MM.1S (cell line): ENCODE measurements at regions not wholly inside any gene's neighbourhood (a gene's known extent, or its start where the extent isn't known, plus 50 kb on each side); places are given as distances from the start of the nearest gene placed in this dataset.

Experiments used
- DNase-seq: peaks from one replicate; pipeline ENCODE4 v3.0.0-alpha.2; 2015
- H2AFZ ChIP-seq: fragments of 300-600 bp; sonication (generic); 2 replicates; pipeline ENCODE4 v1.6.0; 2016; ENCODE audit warnings: antibody characterized with exemption, low read length
- H3F3A ChIP-seq: fragments of 300-600 bp; sonication (generic); 2 replicates; pipeline ENCODE4 v1.6.1; 2016; ENCODE audit warnings: mild to moderate bottlenecking, antibody characterized with exemption, low read length, moderate library complexity, mixed read lengths; ENCODE audit not compliant: insufficient read depth
- H3K27ac ChIP-seq: fragments of 300-600 bp; sonication (generic); 2 replicates; pipeline ENCODE4 v1.5.1; 2016; ENCODE audit warnings: mild to moderate bottlenecking, low read length
- H3K27me3 ChIP-seq: fragments of 300-600 bp; sonication (generic); replicated peaks from 2 replicates; pipeline ENCODE4 v1.6.0; 2016; ENCODE audit warnings: low read length; ENCODE audit not compliant: insufficient read depth
- H3K36me3 ChIP-seq: fragments of 300-600 bp; sonication (generic); replicated peaks from 2 replicates; pipeline ENCODE4 v1.6.1; 2016; ENCODE audit warnings: mild to moderate bottlenecking, low read length, mixed read lengths; ENCODE audit not compliant: insufficient read depth
- H3K4me1 ChIP-seq: fragments of 300-600 bp; sonication (generic); 2 replicates; pipeline ENCODE4 v1.6.1; 2016; ENCODE audit warnings: low read length, mixed read lengths
- H3K4me2 ChIP-seq: fragments of 300-600 bp; sonication (generic); 2 replicates; pipeline ENCODE4 v1.6.0; 2016; ENCODE audit warnings: low read depth, low read length
- H3K4me3 ChIP-seq: fragments of 300-600 bp; sonication (generic); 2 replicates; pipeline ENCODE4 v1.5.1; 2016; ENCODE audit warnings: low read length, mixed read lengths
- H3K79me2 ChIP-seq: fragments of 300-600 bp; sonication (generic); 2 replicates; pipeline ENCODE4 v1.6.1; 2016; ENCODE audit warnings: mixed run types, low read length, mixed read lengths
- H3K9ac ChIP-seq: fragments of 300-600 bp; sonication (generic); 2 replicates; pipeline ENCODE4 v1.6.1; 2016; ENCODE audit warnings: low read length, mixed read lengths
- H3K9me2 ChIP-seq: fragments of 300-600 bp; sonication (generic); replicated peaks from 2 replicates; pipeline ENCODE4 v1.6.1; 2016; ENCODE audit warnings: mild to moderate bottlenecking, low read length, mixed read lengths; ENCODE audit not compliant: insufficient read depth
- H3K9me3 ChIP-seq: fragments of 300-600 bp; sonication (generic); replicated peaks from 2 replicates; pipeline ENCODE4 v1.6.1; 2016; ENCODE audit warnings: mild to moderate bottlenecking, low read length, mixed read lengths; ENCODE audit not compliant: insufficient read depth
- H4K20me1 ChIP-seq: fragments of 300-600 bp; sonication (generic); 2 replicates; pipeline ENCODE4 v1.6.1; 2016; ENCODE audit warnings: mild to moderate bottlenecking, low read length, moderate library complexity, mixed read lengths; ENCODE audit not compliant: insufficient read depth
- EZH2 ChIP-seq: fragments of 300-600 bp; sonication (generic); optimal IDR thresholded peaks from 2 replicates; pipeline ENCODE3; 2017; ENCODE audit warnings: low read depth, mild to moderate bottlenecking, antibody characterized with exemption, low read length, mixed read lengths
- EZH2phosphoT487 ChIP-seq: fragments of 300-600 bp; sonication (generic); IDR thresholded peaks from 2 replicates; pipeline ENCODE4 v1.6.1; 2018; ENCODE audit warnings: antibody characterized with exemption, low read length
- TF ChIP-seq, protein P1 (sequence below): fragments of 300-600 bp; sonication (generic); IDR thresholded peaks from 2 replicates; pipeline ENCODE4 v1.5.1; 2016; ENCODE audit warnings: antibody characterized with exemption, low read length, mixed read lengths

DNA sequence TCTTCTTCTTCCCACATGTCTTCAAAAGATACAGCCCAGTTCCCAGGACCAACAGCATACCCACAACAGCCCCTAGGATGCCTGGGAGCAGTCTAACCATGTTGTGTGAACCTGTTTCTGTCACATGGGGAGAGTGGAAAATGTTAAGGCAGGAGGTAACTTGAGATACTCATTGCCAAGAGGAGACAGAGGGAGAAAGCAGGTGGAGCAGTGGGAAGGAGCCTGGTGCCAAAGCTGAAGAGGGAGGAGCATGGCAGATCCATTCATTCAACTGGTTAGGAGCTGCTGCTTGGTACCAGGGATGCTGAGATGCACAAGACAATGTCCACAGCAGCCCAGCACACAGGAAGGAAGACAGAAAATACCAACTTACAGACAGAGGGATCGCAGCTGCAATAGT lies 149.8 kb upstream of the ETV3 start:
- Histone ChIP-seq H3K9me2 (no peaks in the 10 kb centered on the region), H3K4me2 (no peak overlapping the region), H3K27me3 (no peaks in the 10 kb centered on the region), H3K4me1 (no peaks in the 10 kb centered on the region), H3K9me3 (no peaks in the 10 kb centered on the region), H3K27ac (no peak overlapping the region), H3K9ac (no peak overlapping the region), H3K79me2 (no peaks in the 10 kb centered on the region), H3F3A (no peaks in the 10 kb centered on the region), H3K36me3 (no peaks in the 10 kb centered on the region), H3K4me3 (no peak overlapping the region), H4K20me1 (no peaks in the 10 kb centered on the region), H2AFZ (no peak overlapping the region)
- no peak for TF ChIP-seq EZH2
- TF ChIP-seq, protein P1, sequence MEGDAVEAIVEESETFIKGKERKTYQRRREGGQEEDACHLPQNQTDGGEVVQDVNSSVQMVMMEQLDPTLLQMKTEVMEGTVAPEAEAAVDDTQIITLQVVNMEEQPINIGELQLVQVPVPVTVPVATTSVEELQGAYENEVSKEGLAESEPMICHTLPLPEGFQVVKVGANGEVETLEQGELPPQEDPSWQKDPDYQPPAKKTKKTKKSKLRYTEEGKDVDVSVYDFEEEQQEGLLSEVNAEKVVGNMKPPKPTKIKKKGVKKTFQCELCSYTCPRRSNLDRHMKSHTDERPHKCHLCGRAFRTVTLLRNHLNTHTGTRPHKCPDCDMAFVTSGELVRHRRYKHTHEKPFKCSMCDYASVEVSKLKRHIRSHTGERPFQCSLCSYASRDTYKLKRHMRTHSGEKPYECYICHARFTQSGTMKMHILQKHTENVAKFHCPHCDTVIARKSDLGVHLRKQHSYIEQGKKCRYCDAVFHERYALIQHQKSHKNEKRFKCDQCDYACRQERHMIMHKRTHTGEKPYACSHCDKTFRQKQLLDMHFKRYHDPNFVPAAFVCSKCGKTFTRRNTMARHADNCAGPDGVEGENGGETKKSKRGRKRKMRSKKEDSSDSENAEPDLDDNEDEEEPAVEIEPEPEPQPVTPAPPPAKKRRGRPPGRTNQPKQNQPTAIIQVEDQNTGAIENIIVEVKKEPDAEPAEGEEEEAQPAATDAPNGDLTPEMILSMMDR: no peak
- no peak for TF ChIP-seq EZH2phosphoT487
- DNase-seq: no peak

DNA sequence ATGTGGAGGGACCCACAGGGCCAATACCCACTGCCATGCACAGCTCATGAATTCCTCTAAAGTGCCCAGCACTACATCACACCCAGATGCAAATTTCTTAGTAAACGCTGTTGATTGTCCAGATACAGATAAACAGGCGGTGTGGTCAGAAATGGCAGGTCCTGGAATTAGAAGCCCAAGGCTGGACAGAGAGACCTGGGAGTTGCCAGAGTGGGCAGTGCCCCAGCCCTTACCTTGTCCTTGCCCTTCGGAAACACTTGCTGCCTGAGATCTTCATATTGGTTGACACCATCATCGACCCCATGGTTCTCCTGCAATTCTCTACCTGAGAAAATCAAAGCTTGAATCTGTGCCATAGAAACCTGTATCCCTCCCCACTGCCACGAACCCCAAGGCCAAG lies 149.3 kb upstream of the ETV3 start:
- H3K36me3 ChIP-seq: no peaks in the 10 kb centered on the region
- DNase-seq: no peak
- no peak overlapping the region for H3K9ac ChIP-seq
- H3K9me2 ChIP-seq: no peaks in the 10 kb centered on the region
- H3K79me2 ChIP-seq: no peaks in the 10 kb centered on the region
- no peaks in the 10 kb centered on the region for H3K4me1 ChIP-seq
- H3K4me3 ChIP-seq: no peak overlapping the region
- H3K27me3 ChIP-seq: no peaks in the 10 kb centered on the region
- no peaks in the 10 kb centered on the region for H3K9me3 ChIP-seq
- H3K27ac ChIP-seq: no peak overlapping the region
- H2AFZ ChIP-seq: no peak overlapping the region
- H3K4me2 ChIP-seq: no peak overlapping the region
- TF ChIP-seq, protein P1: no peak
- no peak for TF ChIP-seq EZH2phosphoT487
- TF ChIP-seq EZH2: no peak
- H4K20me1 ChIP-seq: no peaks in the 10 kb centered on the region
- H3F3A ChIP-seq: no peaks in the 10 kb centered on the region

DNA sequence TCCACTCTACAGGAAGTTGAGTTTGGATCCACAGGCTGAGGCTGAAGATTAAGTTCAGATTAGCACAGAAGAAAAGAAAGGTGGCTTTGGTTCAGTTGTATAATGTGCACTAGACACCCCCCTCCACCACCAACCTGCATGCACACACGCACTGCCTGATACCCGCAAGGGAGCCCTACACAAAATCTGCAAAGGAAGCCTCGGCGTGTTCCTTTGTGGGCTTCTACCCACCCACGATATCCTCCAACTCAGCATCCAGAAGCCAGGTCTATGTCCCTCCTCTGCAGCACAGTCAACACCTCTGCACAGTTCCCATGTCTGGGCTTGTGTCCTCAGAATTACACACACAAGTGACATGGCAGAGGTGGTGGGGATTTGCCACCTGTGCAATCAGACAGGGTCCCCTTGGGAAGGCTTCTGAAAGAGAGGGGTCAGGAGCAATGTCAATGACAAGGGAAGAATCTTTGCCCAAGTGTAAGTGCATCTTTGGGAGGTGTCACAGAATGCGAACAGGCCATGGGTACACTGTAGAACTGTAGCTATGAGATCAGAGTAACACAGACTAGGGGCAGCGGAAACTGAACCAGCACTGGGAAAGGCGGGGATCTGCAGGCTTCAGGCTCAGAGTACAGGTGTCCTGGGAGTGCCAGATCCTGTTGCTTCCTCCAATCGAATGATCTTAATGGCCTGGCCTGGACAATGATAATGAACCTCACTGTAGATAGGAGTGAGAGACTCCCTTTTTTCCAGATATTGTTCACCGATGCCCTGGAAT lies 148.6 kb upstream of the ETV3 start:
- H3K4me2 ChIP-seq: no peak overlapping the region

More for the DNA sequence above, 148.6 kb upstream of the ETV3 start:
- no peaks in the 10 kb centered on the region for H3K9me2 ChIP-seq
- H3K4me1 ChIP-seq: no peaks in the 10 kb centered on the region
- H3K79me2 ChIP-seq: no peaks in the 10 kb centered on the region
- no peak overlapping the region for H3K4me3 ChIP-seq
- no peaks in the 10 kb centered on the region for H3K36me3 ChIP-seq
- H3F3A ChIP-seq: no peaks in the 10 kb centered on the region
- no peak for DNase-seq
- no peak overlapping the region for H2AFZ ChIP-seq
- H3K9me3 ChIP-seq: no peaks in the 10 kb centered on the region
- no peak overlapping the region for H3K27ac ChIP-seq
- no peaks in the 10 kb centered on the region for H4K20me1 ChIP-seq
- TF ChIP-seq EZH2: no peak
- TF ChIP-seq, protein P1: no peak
- no peak for TF ChIP-seq EZH2phosphoT487
- no peak overlapping the region for H3K9ac ChIP-seq
- H3K27me3 ChIP-seq: no peaks in the 10 kb centered on the region
